ENCODE measurements at regions not wholly inside any gene's neighbourhood (a gene's known extent, or its start where the extent isn't known, plus 50 kb on each side); places are given as distances from the start of the nearest gene placed in this dataset.
"Not testable (repeated sequence)": the region's sequence is repeated elsewhere in the genome, so short reads cannot be mapped to it uniquely, and the experiment has no call there.

- not testable (repeated sequence) for DNase-seq (ENCODE audit: low read depth in 4 of 4, low spot score in 2 of 4)
Observed at GRCh38 chr1:83413839-83414107, 585.2 kb downstream of the TTLL7 start.

DNA sequence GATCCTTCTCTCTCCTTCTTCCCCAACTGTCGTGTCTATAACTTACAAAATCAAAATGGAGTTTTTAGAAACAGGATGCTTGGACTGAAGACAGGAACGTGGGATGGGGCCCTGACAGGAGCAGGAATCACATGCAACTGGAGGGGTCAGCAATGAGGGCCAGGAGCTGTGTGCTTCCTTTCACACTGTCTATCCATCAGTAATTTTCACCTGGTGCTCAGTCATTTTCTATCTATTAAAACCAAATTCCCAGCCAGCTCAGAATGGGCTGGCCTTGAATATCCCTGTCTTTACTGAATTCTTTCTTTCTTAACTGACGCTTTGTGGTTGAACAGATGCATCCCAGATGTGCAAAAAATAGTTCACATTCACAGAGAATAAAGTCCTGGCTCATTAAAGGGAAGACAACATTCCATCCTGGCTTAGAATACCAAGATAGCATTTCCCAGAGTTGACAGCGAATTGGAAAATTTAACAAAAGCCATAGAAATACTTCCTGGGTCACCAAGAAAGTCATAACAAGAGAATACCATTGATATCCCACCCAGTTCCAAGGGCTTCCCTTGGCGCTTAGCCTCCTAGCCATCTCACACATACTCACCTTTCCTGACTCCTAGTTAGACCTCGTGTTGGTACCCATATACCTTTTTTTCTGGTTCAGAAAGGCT, 588.1 kb downstream of the TTLL7 start:
- DNase-seq (ENCODE audit: low read depth in 4 of 4, low spot score in 2 of 4), result not testable (repeated sequence)

DNA sequence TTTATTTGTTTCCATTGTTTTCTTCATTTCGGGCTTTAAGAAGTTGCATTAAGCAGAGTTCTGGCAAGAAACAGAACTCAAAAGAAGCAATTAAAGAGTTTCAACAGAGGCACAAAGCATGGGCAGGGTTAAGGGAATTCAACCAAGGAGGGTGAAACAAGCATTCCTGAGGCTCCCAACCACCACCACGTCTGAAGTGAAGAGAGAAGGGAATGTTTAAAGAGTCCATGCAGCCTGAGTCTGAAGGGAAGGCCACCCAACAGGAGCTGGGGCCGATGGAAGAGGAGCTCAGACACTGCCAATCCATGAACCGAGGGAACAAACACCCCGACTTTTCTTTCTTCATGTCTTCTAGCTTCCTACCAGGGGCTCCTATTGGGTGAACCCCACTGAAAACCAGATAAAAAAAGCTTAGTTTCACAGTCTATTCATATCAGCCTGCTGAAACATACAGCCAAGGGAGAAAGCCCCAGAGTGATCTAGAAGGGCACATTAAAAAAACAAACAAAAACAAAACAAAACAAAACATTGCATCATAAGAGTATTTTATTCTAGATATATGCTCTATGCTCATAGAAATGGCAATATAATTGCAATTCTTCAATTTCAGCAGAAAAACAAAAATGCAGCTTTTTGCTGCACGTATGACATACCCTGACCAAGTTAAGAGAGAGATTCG, 592.1 kb downstream of the TTLL7 start:
- DNase-seq (ENCODE audit: low read depth in 4 of 4, low spot score in 2 of 4), result not testable (repeated sequence)

DNA sequence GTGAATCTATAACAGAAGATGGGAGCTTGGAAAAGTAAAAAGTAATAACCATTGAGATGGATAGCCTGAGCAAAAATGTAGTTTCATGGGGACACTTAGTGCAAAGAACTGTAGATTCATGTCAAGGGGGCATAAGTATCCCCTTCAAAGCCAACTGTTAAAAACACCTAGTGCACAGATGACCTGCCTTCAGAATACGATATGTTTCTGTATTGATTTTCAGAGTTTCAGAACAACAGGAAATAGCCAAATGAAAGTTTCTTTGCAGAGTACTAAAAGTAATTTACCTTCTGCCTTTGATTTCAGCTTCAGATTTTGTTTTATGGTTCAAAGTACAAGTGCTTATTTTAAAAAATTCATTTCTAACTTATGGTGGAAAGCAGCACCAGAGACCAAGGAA, 593.1 kb downstream of the TTLL7 start:
- not testable (repeated sequence) for DNase-seq (ENCODE audit: low read depth in 4 of 4, low spot score in 2 of 4)

GRCh38 chr1:83403500-83403899, 595.4 kb downstream of the TTLL7 start:
- DNase-seq (ENCODE audit: low read depth in 4 of 4, low spot score in 2 of 4), result not testable (repeated sequence)

- not testable (repeated sequence) for DNase-seq (ENCODE audit: low read depth in 4 of 4, low spot score in 2 of 4)
Observed at GRCh38 chr1:83401146-83401545, 597.8 kb downstream of the TTLL7 start.

- not testable (repeated sequence) for DNase-seq (ENCODE audit: low read depth in 4 of 4, low spot score in 2 of 4)
Observed at GRCh38 chr1:83400173-83400572, 598.8 kb downstream of the TTLL7 start.

DNA sequence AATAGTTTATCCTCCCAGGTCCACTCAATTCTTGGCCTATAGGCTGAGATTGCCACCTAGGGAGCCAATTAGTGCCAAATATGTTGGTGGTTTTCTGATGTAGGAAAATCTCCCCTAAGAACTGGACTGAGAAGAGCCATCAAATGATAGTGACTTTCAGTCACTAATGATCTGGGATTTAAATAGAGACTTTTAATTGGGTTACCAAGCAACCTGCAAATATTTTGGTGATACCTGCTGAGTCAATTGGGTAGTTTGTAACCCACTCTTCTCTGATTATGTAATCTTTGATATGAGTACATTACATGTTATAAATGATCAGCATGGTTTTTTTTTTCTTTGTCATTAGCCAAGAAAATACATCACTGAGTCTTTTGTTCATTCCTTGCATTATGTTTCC, 600.8 kb downstream of the TTLL7 start:
- not testable (repeated sequence) for DNase-seq (ENCODE audit: low read depth in 4 of 4, low spot score in 2 of 4)

DNA sequence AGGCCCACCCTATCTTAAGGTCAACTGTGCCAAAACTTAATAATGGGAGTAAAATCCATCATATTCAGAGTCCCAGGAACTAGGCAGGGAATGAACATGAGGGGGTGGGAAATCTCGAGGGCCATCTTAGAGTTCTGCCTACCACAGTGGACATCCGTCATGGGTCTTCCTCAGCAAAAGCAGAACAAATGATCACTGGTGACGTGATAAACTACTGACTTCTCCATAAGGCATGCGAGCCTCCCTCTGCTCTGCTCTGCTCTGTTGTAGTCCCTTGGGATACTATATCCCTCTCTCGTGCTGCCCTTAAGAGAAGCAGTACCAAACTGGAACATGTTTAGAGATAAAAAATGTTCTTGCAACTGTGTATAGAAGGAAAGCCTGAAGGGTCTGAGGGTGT, 603.8 kb downstream of the TTLL7 start:
- DNase-seq (ENCODE audit: low read depth in 4 of 4, low spot score in 2 of 4), result not testable (repeated sequence)

GRCh38 chr1:83386946-83387345, 612.0 kb downstream of the TTLL7 start:
- not testable (repeated sequence) for DNase-seq (ENCODE audit: low read depth in 4 of 4, low spot score in 2 of 4)

DNA sequence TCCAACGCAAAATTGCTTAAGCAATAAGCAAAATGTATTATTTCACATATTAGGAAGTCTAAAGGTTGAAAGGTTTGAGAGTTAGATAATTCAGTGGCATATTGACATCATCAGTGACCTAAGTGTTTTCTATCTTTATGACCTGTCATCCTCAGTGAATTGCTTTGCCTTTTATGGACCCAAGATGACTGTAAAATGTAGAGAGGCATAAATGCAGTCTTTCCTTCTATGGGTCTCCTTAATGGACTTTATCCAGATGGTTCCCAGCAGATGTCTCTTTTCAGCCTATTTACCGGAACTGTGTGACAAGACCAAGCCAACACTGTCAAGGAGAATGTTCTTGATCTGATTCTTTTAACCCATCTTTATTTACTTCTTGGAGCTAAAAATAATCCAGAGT, 615.8 kb downstream of the TTLL7 start:
- DNase-seq (ENCODE audit: low read depth in 4 of 4, low spot score in 2 of 4), result not testable (repeated sequence)

DNA sequence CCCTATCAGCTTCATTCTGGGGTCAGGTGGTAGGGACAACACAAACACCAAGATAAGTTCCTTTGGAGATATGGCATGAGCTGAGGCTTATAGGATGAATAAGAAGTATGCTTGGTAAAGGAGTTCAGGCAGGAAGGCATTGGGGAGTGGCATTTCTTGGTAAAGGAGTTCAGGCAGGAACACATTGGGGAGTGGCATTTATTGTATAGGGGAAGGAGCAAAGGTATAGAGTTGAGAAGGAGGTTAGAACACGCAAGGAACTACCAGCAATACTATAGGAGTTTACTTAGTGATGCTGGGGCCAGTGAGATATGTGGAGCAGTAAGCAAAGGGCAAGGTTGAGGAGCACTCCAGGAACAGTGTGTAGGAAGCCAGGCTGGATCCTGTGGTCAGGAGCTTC, 625.9 kb downstream of the TTLL7 start:
- DNase-seq (ENCODE audit: low read depth in 4 of 4, low spot score in 2 of 4), result not testable (repeated sequence)

- DNase-seq (ENCODE audit: low read depth in 4 of 4, low spot score in 2 of 4), result not testable (repeated sequence)
Observed at GRCh38 chr1:83369853-83370252, 629.1 kb downstream of the TTLL7 start.

DNA sequence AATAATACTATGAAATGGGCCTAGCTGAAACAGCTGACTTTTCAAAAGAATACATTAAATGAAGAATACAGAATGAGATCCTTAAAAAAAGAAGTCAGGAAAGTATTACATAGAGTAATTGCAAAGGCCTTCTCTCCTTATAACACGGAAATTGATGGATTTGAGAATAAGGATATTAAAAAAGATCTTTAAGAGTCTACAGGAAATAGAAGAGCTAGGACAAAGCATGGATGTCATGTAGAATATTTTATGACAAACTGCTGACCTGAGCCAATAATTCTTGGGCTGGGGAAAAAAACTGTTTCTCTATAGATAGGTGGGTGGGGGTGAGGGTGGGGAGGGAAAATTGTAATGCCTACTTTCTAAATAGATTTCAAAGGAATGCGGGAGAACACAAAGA, 633.6 kb downstream of the TTLL7 start:
- not testable (repeated sequence) for DNase-seq (ENCODE audit: low read depth in 4 of 4, low spot score in 2 of 4)

- DNase-seq (ENCODE audit: low read depth in 4 of 4, low spot score in 2 of 4), result not testable (repeated sequence)
Observed at GRCh38 chr1:83345375-83345774, 653.6 kb downstream of the TTLL7 start.

DNA sequence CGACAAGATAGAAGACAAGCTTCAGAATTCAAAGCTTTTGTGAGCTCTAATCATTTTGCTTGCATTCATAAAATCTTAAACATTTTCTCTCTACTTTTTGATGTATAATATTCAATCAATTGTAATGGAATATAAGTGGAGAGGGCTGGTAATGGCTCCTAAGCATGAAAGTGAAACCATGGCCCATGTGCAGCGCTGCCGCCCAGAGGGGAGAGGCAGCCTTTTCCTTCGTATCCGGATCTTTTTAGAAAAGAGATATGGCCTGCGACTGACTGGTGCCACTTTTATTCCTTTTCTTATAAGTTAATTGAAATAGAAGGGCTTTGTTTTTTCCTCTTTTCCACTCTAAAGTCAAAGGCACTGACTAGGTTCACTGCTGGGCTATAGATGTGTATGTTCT, 655.2 kb downstream of the TTLL7 start:
- DNase-seq (ENCODE audit: low read depth in 4 of 4, low spot score in 2 of 4), result not testable (repeated sequence)

GRCh38 chr1:83342995-83343394, 655.9 kb downstream of the TTLL7 start:
- not testable (repeated sequence) for DNase-seq (ENCODE audit: low read depth in 4 of 4, low spot score in 2 of 4)

DNA sequence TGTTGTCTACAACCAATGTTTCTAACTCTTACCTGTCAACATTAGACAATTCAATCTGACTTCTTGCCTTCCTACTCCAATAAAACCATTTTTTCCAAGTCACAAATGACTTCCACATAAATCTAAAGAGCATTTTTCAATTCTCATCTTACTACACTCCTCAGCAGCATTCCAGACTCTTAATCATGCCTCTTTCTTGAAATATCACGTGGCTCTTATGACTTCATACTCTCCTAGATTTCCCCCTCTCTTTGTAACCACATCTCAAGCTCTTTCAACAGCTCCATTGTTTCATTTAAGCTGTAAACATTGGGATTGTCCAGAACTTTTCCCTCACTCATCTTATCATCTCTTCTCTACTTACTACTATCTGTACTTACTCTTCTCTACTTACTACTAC, 666.6 kb downstream of the TTLL7 start:
- not testable (repeated sequence) for DNase-seq (ENCODE audit: low read depth in 4 of 4, low spot score in 2 of 4)

DNA sequence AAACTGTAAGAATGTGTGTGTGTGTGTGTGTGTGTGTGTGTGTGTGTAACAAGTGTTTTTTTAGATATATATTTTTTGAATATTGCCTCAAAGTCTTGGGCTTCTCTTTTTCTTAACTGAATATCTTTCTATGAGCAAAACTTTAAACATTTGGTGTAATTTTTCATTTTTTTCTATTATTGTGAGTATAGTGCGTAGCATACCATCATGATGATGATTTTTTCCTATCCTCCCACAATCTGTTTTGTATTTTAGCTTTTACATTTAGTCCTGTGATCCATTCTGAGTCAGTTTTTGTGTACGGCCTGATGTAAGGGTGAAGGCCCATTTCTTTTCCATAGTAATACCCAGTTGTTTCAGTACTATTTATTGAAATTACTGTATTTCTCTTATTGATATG, 680.6 kb downstream of the TTLL7 start:
- DNase-seq (ENCODE audit: low read depth in 4 of 4, low spot score in 2 of 4), result no peak

DNA sequence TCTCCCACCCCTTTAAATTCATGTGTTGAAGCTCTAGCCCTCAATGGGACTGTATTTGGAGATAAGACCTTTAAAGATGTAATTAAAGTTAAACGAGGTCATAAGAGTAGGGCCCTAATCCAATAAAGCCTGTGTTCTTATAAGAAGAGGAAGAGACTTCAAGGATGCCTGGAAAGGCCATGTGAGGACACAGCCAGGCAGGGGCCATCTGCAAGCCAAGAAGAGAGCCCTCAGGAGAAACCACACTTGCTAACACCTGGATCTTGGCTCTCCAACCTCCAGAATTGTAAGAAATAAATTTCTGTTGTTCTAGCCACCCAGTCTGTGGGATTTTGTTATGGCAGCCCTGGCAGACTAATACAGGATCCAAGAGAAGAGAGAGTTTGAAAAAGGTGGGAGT, 683.5 kb downstream of the TTLL7 start:
- DNase-seq (ENCODE audit: low read depth in 4 of 4, low spot score in 2 of 4), result not testable (repeated sequence)

- not testable (repeated sequence) for DNase-seq (ENCODE audit: low read depth in 4 of 4, low spot score in 2 of 4)
Observed at GRCh38 chr1:83310161-83310560, 688.8 kb downstream of the TTLL7 start.

DNA sequence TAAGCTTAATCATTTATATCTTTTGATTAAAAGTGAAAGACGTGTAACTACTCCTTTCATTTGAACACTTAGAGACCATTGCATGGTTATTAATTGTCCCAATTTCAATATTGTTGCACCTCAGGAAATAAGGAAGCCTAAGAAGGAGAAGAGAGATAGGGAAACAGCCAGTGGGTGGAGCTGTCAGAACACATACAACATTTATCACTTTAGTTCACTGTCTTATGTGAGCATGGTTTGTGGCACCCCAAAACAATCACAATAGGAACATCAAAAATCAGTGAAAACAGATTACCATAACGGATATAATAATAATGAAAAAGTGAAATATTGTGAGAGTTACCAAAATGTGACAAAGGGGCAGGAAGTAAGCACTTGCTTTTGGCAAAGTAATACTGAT, 689.9 kb downstream of the TTLL7 start:
- not testable (repeated sequence) for DNase-seq (ENCODE audit: low read depth in 4 of 4, low spot score in 2 of 4)
